NB4 (cell line): ENCODE measurements at regions not wholly inside any gene's neighbourhood (a gene's known extent, or its start where the extent isn't known, plus 50 kb on each side); places are given as distances from the start of the nearest gene placed in this dataset.

Source experiments
- DNase-seq: peaks from one replicate; pipeline ENCODE4 v3.0.0; 2010; ENCODE audit warnings: low read depth
- H3K4me3 ChIP-seq: one replicate; pipeline ENCODE4 v1.5.1; 2011; ENCODE audit warnings: mild to moderate bottlenecking, low read depth, low read length, moderate library complexity
- CTCF ChIP-seq: IDR thresholded peaks from one replicate; pipeline ENCODE4 v1.5.1; 2012; ENCODE audit warnings: low read depth, low read length
- MAX ChIP-seq: IDR thresholded peaks from 2 replicates; pipeline ENCODE4 v1.6.1; 2011; ENCODE audit warnings: low read depth, low read length
- MYC ChIP-seq: IDR thresholded peaks from 2 replicates; pipeline ENCODE4 v1.6.1; 2011; ENCODE audit warnings: low read depth, low read length
- POLR2A ChIP-seq: IDR thresholded peaks from 2 replicates; pipeline ENCODE4 v1.6.1; 2011; ENCODE audit warnings: mild to moderate bottlenecking; ENCODE audit not compliant: insufficient read length; ENCODE audit errors: extremely low read depth

GRCh38 chr2:70374616-70375015, 72.7 kb upstream of the FAM136A start:
- no peak for TF ChIP-seq CTCF
- no peak for TF ChIP-seq MAX
- no peak for TF ChIP-seq MYC
- TF ChIP-seq POLR2A = no peak
- no peak overlapping the region for H3K4me3 ChIP-seq
- no peak for DNase-seq

DNA sequence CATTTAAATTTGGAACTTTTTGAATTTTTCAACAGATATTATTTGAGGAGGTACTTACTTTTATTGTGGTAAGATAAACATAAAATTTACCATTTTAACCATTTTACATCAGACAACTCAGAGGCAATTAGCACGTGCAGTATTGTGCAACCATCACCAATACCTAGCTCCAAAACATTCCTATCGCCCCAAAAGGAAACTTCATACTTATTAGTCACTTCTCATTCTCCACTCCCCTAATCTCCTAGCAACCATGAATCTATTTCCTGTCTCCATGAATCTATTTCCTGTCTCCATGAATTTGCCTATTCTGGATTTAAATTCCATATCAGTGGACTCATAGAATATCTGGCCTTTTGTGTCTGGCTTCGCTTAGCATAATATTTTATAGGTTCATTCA, 69.9 kb upstream of the FAM136A start:
- H3K4me3 ChIP-seq = no peak overlapping the region
- no peak for DNase-seq
- no peak for TF ChIP-seq MYC
- no peak for TF ChIP-seq MAX
- TF ChIP-seq POLR2A = no peak
- TF ChIP-seq CTCF = no peak

GRCh38 chr2:70369082-70369481, 67.2 kb upstream of the FAM136A start:
- no peak overlapping the region for H3K4me3 ChIP-seq
- TF ChIP-seq MYC = no peak
- TF ChIP-seq MAX = no peak
- no peak for TF ChIP-seq CTCF
- no peak for TF ChIP-seq POLR2A
- DNase-seq = no peak

DNA sequence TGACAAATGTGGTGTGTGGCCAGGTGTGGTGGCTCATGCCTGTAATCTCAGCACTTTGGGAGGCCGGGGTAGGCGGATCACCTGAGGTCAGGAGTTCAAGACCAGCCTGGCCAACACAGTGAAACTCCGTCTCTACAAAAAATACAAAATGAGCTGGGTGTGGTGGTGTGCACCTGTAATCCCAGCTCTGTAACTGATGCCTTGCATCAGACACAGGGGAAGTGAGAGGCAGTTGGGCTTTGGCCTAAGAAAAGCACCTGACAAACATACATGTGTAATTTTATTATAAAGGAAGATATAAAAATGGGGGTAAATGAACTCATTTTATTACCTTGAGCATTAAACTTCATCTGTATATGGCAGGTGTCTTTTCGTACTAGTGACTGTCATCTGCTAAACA, 66.7 kb upstream of the FAM136A start:
- DNase-seq = no peak
- TF ChIP-seq POLR2A (no peak), CTCF (no peak), MAX (no peak), MYC (no peak)
- no peak overlapping the region for H3K4me3 ChIP-seq

DNA sequence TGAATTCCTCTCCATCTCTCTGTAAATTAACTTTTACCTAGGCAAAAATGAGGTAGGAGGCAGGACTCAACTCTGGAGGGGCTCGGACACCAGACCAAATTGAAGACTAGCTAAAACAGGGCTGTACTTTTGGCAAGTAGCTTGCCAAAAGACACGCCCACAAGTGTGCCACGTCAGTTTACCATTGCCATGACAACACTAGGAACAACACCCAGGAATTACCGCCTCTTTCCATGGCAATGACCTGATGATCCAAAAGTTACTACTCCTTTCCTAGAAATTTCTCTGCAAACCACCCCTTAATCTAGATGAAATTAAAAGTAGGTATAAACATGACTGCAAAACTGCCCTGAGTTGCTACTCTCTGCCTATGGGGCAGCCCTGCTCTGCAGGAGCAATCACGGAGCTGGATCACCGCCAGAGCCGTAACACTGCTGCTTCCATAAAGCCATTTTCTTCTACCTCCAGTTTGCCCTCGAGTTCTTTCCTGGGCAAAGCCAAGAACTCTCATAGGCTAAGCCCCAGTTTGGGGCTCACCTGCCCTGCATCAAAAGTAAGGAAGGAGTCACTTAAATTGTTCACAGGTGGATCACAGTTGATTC, 66.0 kb upstream of the FAM136A start:
- DNase-seq = no peak
- no peak overlapping the region for H3K4me3 ChIP-seq
- TF ChIP-seq MAX = no peak
- no peak for TF ChIP-seq POLR2A
- TF ChIP-seq MYC = no peak
- TF ChIP-seq CTCF = no peak
